ENCODE measurements at regions not wholly inside any gene's neighbourhood (a gene's known extent, or its start where the extent isn't known, plus 50 kb on each side); places are given as distances from the start of the nearest gene placed in this dataset.

DNA sequence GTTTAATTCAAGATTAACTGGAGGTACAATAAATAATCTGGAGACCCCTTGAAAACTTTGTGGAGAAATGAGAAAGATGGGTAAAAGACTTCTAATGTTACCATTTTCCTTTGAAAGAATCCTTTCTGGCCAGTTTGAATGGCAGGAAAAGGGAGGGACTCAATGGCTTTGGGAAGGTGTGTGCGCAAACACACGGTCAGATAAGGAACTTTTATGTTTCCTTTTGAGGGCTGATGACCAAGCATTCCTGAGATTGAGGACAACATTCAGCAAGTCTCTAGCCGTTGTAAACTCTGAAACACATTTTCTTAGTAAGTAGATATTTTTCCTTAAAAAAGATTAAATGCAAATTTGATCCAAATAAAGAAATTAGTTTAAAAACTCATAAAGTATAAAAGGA is 909.7 kb upstream of the TENM4 start:
- no peak for TF ChIP-seq CTCF (IDR thresholded peaks at IDR 0.05; ENCODE audit: low read depth, low read length, missing control alignments)
- DNase-seq, result no peak
- in situ Hi-C loops (cut with HindIII; ENCODE audit: low pct_ligation_motif_present, low sequenced_read_pairs), result no loop called here
- no peaks in the 10 kb centered on the region for H3K27me3 ChIP-seq (replicated peaks)
- H3K4me3 ChIP-seq (ENCODE audit: low read depth, low read length), result no peak overlapping the region
- H3K36me3 ChIP-seq (replicated peaks), result no peaks in the 10 kb centered on the region
- H3K27ac ChIP-seq, result no peak overlapping the region

- TF ChIP-seq CTCF (IDR thresholded peaks at IDR 0.05; ENCODE audit: low read depth, low read length, missing control alignments), result no peak
- no peaks in the 10 kb centered on the region for H3K36me3 ChIP-seq (replicated peaks)
Observed at GRCh38 chr11:80349997-80350396, 909.2 kb upstream of the TENM4 start.

DNA sequence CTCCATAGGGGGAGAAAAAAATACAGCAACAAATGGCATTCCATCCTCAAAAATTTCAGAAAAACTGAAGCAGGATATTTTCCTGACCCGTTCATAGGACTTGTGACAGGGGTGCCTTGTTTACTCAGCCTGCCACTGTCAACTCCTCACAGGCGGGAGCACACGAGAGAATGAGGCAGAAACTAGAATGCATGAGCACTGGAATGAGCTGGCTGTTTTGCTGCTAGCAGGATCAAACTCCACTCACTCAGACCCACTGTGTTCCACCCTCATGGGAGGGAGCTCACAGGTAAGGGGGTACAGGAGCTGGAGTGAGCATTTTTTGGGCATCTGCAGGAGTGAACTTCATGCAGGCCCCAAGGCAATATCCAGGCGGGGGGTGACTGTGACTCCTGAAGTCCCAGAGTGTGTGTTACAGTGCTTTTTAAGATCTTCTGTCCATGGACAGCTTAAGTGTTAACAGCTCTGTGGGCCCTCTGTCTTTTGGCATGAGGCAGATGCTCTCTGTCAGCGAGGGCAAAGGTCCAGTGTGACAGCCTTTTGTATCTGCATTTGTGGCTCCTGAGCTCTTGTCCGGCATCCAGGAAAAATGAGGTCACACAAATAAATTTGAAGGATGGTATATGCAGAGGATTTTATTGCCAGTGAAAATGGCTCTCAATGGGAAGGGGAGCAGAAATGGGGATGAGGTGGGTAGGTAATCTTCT is 905.7 kb upstream of the TENM4 start:
- no peaks in the 10 kb centered on the region for H3K36me3 ChIP-seq (replicated peaks)
- H3K27me3 ChIP-seq (replicated peaks), result no peaks in the 10 kb centered on the region
- no peak overlapping the region for H3K4me3 ChIP-seq (ENCODE audit: low read depth, low read length)
- in situ Hi-C loops (cut with HindIII; ENCODE audit: low pct_ligation_motif_present, low sequenced_read_pairs), result no loop called here
- no peak overlapping the region for H3K27ac ChIP-seq
- TF ChIP-seq CTCF (IDR thresholded peaks at IDR 0.05; ENCODE audit: low read depth, low read length, missing control alignments), result no peak
- DNase-seq, result no peak

More at GRCh38 chr11:80349997-80350396, 909.2 kb upstream of the TENM4 start:
- H3K4me3 ChIP-seq (ENCODE audit: low read depth, low read length), result no peak overlapping the region
- no peak for DNase-seq
- no peak overlapping the region for H3K27ac ChIP-seq
- H3K27me3 ChIP-seq (replicated peaks), result no peaks in the 10 kb centered on the region
- in situ Hi-C loops (cut with HindIII; ENCODE audit: low pct_ligation_motif_present, low sequenced_read_pairs), result no loop called here

DNA sequence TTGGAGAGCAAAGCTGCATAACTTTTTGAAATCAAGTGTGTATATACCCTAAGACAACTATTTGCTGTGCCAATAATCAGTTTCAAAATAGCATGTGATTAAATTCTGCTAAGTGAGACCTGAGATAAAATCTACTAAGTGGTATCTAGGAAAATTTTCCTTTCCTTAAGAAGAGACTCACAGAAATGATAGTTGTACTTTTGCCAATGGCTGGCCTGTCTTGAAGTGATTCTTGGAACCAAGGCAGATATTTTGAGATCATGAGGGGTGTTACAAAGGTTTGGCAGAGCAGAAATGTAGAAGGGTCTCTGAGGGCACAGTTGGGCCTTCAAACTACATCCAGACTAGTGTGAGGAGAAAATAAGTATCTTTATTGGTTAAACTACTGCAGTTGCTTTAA is 902.6 kb upstream of the TENM4 start:
- in situ Hi-C loops (cut with HindIII; ENCODE audit: low pct_ligation_motif_present, low sequenced_read_pairs), result no loop called here
- no peak for TF ChIP-seq CTCF (IDR thresholded peaks at IDR 0.05; ENCODE audit: low read depth, low read length, missing control alignments)
- Histone ChIP-seq H3K36me3 (replicated peaks) (no peaks in the 10 kb centered on the region), H3K27me3 (replicated peaks) (no peaks in the 10 kb centered on the region), H3K27ac (no peak overlapping the region), H3K4me3 (ENCODE audit: low read depth, low read length) (no peak overlapping the region)
- no peak for DNase-seq

DNA sequence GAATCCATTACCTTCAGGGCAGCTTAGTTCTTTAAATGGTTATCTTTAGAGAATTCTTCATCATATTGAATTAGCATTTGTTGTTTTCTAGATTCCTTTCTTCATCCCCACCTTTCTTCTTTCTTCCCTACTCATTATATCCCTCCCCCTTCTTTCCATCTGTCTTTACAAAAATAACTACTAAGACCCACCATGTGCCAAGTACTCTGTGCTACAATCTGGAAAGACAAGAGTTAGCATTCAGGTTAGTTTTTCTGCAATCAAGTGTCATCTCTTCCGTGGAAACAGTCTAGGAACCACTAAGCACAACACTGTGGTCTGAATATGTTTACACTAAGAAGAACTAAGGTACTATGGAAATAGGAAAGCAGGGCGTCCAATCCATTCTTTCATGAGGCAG is 897.4 kb upstream of the TENM4 start:
- TF ChIP-seq CTCF (IDR thresholded peaks at IDR 0.05; ENCODE audit: low read depth, low read length, missing control alignments), result no peak

GRCh38 chr11:80331694-80332093 is 890.9 kb upstream of the TENM4 start:
- Histone ChIP-seq H3K4me3 (ENCODE audit: low read depth, low read length) (no peak overlapping the region), H3K27me3 (replicated peaks) (no peaks in the 10 kb centered on the region), H3K36me3 (replicated peaks) (no peaks in the 10 kb centered on the region), H3K27ac (no peak overlapping the region)
- no peak for TF ChIP-seq CTCF (IDR thresholded peaks at IDR 0.05; ENCODE audit: low read depth, low read length, missing control alignments)
- DNase-seq, result no peak
- in situ Hi-C loops (cut with HindIII; ENCODE audit: low pct_ligation_motif_present, low sequenced_read_pairs), result no loop called here

More for the DNA sequence above, 897.4 kb upstream of the TENM4 start:
- no peak for DNase-seq
- Histone ChIP-seq H3K27me3 (replicated peaks) (no peaks in the 10 kb centered on the region), H3K4me3 (ENCODE audit: low read depth, low read length) (no peak overlapping the region), H3K27ac (no peak overlapping the region), H3K36me3 (replicated peaks) (no peaks in the 10 kb centered on the region)
- in situ Hi-C loops (cut with HindIII; ENCODE audit: low pct_ligation_motif_present, low sequenced_read_pairs), result no loop called here

Measured in brain microvascular endothelial cell (primary cell).